ENCODE measurements at regions not wholly inside any gene's neighbourhood (a gene's known extent, or its start where the extent isn't known, plus 50 kb on each side); places are given as distances from the start of the nearest gene placed in this dataset.
"Not testable (repeated sequence)": the region's sequence is repeated elsewhere in the genome, so short reads cannot be mapped to it uniquely, and the experiment has no call there.

DNA sequence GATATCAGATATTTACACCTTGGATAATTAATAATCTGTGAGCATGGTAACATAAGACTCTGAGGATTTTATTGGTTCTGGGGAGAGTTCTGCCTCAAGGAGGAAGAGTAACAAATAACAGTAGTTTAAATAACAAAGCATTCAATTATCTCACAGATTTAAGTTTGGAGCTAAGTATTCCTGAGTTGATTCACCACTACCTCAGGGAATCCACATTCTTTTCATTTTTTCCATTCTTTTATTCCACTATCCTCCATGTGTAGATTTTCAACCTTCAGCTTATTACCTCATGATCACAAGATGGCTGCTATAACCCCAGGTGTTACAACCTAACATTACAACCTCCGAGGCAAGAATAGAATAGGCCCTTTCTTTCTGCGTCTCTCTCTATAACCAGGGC, 252.2 kb upstream of the TOX3 start:
- no peak for DNase-seq (ENCODE audit: low read depth, low spot score)

DNA sequence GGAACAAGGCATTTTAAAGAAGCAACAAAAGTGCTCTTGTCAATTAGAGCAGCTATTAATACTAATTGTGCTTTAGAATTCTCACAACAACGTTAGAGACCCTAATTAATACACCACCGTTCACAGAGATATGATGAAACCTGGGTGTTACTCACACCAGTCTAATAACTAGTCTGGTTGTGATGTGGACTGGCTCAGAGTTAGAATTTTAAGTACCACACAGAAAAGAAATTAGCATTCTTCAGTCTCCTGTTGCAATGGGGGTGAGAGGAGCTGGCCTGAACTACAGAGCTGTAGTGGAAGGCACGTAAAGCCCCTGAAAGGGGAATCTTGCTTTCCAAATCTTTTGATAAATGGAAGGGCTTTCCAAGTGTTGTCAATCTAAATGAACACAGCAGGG, 240.8 kb upstream of the TOX3 start:
- no peak for DNase-seq (ENCODE audit: low read depth, low spot score)

DNA sequence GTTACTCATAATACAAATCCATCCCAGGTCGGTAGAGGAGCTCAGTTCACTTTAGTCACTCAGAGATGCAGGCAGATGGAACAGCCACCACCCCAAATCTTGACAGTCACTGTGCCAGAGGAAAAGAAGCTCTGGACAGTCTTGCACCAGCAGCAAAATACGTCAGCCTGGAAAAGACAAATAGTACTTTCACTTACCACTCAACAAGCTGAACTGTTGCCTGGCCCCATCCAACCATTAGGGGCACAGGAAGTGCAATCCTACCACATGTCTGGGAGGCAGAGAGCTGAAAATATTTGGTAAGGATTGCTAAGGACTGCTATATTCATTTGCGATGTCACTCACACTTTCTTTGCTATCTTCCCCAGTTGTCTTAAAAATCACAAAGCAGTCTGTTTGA, 239.1 kb upstream of the TOX3 start:
- no peak for DNase-seq (ENCODE audit: low read depth, low spot score)

DNA sequence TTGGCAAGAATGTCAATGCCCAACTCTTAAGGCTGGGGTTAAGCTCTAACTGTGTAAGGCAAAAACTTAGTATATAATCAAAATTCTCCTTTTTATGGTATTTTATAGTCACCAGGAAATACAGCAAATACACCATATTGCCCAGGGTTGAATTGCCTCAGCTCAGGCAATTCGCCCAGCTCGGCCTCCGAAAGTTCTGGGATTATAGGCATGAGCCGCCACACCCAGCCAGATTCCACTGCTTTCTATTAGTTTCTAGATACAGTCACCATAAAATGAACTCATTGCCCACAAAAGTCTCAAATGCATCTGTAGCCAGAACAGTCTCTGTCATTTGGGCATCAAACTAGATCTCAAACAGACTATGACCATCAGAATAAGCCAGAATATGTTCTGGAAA, 238.7 kb upstream of the TOX3 start:
- DNase-seq (ENCODE audit: low read depth, low spot score): no peak

DNA sequence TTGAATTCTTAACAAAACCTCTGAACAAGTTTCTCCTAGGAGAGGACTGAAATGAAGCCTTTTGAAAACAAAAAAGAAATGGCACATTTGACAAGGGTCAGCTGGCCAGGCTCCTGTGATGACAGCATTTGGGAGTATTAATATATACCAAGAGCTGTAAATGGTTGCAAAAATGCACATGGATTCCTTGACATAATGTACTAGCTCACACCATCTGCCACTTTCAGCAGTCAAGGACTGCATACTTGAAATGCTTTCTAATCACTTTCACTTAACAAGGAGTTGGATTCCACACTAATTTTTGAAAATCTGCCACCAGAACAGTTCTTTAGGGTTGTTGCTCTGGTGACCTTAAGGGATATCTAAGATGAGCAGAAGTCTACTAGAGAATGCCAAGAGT, 236.7 kb upstream of the TOX3 start:
- no peak for DNase-seq (ENCODE audit: low read depth, low spot score)

DNA sequence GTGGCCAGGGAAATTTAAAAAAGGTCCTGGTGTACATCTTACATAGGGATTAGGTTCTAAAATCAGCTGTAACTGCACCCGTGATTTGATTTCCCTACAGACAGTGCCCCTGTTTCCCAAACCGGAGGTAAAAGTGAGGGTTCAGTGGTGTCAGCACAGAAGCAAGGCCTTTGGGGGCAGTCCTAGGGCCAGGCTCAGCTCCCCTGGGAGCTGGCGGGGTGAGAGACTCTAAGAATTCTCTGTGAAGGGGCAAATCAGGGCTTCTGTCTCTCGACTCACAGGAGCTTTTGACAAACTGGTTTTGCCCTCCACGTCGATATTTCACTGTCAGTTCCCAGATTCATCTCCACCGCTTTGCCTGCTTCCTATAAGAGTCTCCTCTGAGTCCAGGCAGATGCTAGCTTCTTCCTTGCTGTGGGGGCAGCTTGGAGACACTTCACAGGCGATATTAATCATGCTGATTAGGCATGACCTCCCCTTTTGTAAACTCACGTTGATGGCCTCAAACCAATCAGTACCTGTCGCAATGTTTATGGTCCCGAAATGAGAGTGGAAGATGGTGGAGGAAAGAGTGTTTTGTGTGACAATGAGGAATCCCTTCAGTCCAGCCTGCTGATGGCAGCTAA, 234.2 kb upstream of the TOX3 start:
- no peak for DNase-seq (ENCODE audit: low read depth, low spot score)

DNA sequence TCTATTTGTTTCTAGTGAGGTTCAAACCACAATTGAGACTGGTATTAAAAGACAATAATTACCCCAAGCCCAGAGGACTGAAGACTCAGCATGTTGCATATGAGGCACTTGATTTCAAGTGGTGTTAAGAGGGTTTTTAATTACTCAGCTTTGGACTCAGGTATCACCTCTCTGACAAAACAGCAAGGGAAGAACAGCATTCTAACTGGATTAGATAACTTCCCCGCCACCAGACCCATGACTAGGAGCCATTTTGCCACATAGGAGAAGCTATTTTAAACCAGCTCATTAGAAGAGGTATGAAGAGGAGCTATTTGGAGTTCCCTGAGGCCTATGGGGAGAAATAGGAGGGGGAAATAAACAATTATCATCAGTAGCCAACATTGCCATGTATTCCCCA, 226.1 kb upstream of the TOX3 start:
- no peak for DNase-seq (ENCODE audit: low read depth, low spot score)

DNA sequence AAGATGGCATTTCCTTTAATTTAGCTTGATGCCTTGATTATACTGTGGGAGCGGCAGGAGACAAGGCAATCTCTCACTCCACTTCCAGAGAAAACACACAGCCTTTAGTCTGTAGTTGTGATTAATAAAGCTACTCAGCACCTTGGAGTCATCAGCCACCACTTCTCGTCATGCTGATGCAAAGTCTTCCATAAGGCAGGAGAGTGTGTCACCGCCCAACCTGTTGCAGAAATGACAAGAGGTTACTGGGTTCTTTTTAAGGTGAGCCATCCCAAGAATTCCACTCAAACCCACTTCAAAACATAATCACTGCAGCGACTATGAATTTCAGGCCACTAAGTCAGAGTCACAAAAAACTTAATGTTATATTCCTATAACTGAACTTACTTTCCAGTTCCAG, 223.9 kb upstream of the TOX3 start:
- no peak for DNase-seq (ENCODE audit: low read depth, low spot score)

DNA sequence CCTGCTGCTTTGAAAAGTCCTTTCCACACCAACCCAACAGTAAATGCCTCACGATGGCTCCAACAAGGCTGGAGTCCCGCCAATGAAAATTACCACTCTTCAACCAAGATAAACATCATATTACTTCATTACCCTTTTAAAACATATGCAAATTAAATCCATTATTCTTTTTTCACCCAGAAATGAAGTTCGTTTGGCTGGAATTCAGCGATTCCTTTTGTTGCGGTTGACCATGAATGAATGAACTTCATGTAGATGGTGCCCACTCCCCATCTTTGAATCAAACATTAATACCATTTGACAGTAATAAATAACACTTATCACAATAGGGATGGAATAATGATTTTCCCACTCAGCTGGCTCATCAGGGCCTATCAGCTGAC, 211.5 kb upstream of the TOX3 start:
- no peak for DNase-seq (ENCODE audit: low read depth, low spot score)

DNA sequence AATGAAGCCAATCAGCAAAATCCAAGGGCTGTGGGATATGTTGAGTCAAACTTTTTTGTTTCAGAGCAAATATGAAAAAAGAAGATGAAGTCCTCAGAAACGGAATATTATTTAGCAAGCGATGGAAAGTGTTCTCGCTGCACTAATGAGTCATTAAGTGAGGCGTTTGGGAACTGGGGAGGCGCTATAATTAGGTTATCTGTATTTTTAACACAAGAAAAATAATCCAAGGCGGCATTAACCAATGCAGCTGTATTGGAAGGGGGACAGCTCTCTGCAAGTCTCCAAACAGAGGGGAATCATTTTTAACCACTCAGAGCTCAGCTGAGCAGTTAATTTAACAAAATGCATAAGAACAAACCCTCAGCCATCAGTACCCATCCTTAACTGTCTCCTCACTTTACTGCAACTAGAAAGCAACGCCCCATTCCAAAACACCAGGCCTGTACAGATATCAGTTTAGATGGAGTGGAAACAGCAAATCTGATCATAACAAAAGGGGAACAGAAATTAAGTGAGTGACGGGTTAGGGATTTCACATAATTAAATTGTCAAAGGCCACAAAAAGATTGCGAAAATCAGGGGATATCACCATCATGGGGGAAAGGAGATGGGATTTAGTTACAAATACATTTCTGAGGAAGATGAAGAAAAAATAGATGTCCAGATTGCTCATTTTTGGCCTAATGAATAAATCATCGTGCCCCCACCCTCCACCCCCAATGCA, 211.0 kb upstream of the TOX3 start:
- no peak for DNase-seq (ENCODE audit: low read depth, low spot score)

DNA sequence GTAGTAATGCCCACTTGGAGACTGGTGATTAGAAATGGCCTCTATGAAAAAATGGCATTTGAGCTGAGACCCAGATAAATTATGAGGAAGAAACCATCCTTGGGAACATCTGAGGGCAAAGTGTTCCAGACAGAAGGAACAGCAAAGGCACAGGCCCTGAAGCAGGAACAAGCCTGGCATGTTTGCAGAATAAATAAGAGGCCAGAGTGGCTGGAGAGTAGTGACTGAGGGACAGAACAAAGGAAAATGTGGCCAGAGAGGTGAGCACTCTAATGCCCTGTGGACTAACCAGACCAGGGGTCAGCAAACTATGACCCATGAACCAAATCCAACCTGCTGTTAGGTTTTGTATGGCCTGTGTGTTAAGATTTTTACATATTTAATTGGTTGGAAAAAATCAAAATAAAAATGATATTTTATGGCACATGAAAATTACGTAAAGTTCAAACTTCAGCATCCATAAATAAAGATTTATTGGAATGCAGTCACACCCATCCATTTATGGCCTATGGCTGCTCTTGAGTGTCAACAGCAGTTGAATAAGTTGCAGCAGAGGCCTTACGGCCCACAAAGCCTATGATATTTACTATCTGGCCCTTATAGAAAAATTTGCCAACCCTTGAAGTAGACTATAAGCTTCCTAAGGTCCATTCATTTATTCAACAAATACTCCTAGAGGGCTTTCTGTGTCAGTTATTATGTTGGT, 210.0 kb upstream of the TOX3 start:
- DNase-seq (ENCODE audit: low read depth, low spot score): no peak

DNA sequence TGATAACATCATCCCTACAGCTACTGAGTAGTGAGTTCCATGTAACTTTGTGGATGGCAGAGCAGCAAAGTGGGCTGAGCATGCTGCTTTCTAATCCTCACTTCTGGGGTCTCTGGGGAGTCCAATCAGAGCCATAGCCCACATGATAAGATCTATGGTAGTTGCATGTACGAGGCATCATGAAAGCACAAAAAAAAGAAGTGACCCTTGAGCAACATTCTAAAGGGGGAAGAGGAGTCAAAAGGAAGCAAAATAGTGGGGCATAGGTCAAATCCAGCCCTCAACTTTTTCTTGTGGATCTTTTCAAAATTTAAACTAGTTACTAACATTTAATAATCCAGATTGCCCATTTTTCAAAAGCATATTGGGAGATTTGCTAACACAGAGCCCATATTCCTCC, 208.5 kb upstream of the TOX3 start:
- no peak for DNase-seq (ENCODE audit: low read depth, low spot score)

DNA sequence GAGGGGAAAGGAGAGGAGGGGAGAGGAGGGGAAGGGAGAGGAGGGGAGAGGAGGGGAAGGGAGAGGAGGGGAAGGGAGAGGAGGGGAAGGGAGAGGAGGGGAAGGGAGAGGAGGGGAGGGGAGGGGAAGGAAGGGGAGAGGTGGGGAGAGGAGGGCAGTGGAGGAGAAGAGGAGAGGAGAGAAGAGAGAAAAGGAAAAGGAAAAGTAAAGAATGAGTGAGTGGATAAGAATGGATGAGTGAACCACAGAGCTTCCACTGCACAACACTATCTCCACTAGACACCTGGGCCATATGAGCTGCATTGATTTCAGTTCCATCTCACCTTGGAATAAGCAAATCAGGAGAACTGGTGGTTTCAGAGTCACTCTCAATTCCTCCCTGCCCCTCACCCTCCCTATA, 204.1 kb upstream of the TOX3 start:
- DNase-seq (ENCODE audit: low read depth, low spot score): no peak

DNA sequence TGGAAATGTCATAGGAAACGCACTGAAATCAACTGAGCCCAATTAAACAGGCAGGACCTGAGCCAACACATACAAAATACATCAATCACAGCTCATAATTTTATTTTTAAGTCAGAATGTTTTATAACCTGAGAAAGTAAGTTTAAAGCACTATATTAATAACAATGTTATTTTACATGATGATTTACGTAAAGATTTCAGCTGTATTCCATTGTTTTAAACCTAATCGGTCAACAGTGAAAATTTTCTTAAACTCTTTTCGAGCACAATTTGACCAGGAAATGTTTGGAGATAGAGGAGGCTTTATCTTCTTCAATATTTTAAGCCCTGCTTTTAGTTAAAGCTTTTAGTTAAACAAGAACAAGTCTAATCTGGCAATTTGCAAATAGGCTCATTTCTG, 201.8 kb upstream of the TOX3 start:
- no peak for DNase-seq (ENCODE audit: low read depth, low spot score)

DNA sequence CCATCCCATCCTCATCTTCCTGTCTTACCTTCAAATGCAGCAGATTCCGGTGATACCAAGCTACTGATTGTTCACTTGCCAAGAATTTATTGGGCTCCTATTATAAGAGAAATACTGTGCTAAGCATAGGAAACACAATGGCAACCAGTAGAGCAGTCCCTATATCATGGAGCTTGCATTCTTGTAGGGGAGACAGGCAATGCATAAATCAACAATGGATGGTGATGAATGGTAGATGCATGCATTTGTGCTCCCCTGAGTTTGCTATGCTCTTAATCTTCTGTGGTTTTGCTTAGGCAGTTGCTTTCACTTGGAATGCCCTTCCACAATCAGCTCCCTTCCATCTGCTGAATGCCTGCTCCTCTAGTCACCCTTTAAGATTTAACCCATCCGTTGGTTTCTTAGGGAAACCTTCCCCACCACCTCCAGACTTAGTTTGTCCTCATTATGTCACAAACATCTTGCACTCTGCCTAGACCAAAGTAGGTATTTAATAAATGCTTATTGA, 200.2 kb upstream of the TOX3 start:
- DNase-seq (ENCODE audit: low read depth, low spot score): no peak

DNA sequence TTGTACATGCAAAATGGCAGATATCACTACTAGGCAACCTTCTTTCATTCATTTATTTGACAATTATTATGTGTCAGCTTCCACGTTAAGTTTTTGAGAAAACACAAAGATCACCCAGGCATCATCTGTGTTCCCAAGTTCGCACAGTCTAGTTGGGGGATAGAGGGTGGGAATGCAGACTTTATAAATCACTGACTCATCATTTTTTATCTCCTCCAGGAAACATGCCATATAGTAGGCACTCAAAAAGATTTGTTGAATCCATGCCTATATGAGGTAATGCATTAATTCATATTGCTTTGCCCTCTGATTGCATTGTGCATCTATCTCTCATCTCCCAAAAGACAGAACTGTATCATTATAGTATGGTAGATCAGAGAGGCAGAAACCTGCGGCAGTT, 196.8 kb upstream of the TOX3 start:
- DNase-seq (ENCODE audit: low read depth, low spot score): no peak

DNA sequence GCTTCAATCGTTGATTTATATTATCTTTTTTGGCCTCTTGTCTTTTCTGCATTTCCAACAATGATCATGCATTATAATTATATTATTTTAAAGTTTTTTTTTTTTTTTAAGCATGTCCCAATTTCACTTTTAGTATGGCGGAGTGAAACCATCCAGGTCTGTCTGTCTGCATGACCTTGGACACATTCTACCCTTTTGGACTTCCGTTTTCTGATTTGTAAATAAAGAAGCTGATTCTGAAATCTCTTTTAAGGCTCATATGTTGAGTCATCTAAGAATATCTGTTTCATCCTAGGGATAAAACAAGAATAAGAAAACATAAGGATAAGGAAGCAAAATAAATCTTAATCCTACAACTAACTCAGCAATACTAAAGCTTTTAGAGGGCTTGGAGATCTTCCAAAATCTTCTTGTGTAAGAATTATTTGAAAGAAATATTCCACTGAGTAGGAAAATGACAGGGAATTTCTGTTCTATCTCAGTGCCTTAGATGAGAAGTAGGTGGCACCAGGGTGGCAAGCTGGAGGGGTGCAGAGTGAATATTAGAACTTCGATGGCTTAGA, 195.7 kb upstream of the TOX3 start:
- no peak for DNase-seq (ENCODE audit: low read depth, low spot score)

DNA sequence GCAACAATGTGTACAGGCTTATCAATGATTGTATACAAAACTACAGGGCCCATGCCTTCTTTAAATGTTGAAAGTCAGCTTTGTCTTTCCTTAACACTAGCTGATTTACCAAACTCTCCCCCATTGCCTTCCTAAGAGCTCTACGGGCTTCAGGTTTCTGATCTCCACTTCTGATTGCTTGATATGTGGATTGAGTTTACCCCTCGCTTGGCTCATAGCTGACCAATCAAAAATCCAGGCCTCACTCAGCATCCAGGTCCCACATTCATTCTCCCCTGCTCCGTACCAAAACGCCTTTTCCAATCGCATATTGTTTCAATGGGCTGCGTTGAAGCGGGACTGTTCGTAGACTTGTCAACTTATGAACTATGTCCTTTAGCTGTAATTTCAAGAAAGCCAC, 195.1 kb upstream of the TOX3 start:
- no peak for DNase-seq (ENCODE audit: low read depth, low spot score)

DNA sequence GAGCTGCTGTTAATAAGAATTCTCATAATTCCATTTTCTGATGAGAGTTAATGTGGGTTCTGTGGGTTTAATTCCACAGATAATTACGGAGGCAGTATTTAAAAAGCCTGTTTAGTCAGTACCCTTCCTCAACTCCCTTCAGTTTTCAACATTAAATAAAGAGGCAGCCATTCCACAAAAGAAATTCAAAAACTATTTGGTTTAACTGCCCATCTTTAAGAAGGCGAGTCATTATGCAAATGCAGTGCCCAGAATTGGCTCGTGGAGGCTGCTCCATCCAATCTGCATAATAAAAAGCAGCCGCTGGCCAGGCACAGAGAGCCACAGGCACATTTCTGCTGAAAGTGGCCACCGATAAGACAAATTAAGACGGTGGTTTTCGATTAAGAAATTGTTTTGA, 194.4 kb upstream of the TOX3 start:
- no peak for DNase-seq (ENCODE audit: low read depth, low spot score)

DNA sequence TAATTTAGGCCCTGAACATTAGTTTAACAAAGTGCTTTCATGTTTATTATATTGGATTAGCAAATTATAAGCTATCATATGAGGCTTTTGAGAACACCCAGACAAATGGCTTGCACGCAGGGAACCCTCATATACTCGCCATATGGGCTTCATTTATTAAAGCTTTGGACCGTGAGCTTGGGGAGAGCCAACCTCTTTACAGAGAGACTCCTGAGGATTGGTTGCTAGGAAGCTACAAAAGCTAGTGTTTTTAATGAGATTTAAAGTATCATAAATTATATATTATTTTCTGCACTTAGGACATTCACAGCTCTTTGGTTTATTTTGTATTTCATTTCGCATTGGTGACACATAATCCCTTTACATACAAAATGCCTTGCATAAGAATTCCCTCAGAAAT, 193.8 kb upstream of the TOX3 start:
- no peak for DNase-seq (ENCODE audit: low read depth, low spot score)

DNA sequence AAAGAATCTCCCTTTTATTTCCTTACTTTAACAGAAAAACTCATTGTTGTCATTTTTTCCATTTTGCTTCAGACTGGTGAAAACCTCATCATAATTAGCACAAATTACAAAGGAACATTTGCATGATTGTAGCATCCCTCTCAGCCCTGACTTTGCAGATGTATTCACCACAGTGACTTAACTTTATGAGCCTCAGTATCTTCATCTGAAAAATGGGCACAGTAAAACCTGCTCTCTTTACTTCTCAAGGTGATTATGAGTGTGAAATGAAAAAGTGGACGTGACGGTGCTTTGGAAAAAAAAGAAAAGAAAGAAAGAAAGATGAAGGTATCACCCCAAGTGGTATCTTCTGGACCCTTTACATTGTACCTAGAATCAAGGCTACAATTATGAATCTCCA, 193.4 kb upstream of the TOX3 start:
- DNase-seq (ENCODE audit: low read depth, low spot score): no peak

DNA sequence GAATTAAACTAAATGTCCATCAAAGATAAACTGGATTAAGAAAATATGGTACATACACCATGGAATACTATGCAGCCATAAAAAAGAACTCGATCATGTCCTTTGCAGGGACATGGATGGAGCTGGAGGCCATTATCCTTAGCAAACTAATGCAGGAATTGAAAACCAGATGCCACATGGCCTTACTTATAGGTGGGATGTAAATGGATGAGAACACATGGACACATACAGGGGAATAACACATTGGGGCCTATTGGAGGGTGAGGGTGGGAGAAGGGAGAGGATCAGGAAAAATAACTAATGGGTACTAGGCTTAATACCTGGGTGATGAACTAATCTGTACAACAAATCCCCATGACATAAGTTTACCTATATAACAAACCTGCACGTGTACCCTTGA, 192.0 kb upstream of the TOX3 start:
- DNase-seq (ENCODE audit: low read depth, low spot score): not testable (repeated sequence)

All from smooth muscle cell of the brain vasculature (primary cell).